ENCODE measurements at regions not wholly inside any gene's neighbourhood (a gene's known extent, or its start where the extent isn't known, plus 50 kb on each side); places are given as distances from the start of the nearest gene placed in this dataset.

DNA sequence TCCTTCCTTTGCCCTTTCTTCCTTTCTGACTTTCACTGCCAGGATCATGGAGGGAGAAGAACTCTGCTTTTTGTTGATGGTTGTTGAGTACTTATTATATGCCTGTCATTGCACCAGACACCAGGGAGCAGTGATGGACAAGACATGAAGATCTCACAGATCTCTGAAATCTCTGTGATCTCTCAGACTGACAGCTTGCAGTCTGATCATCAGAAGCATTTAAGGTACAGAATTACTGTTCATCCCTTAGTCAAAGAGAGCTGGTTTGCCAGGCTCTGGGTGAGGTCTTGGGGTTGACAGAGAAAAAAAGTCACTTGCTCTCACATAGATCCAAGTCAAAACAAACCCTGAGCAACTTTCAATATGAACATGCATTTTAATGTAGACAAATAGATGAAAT is 299.5 kb upstream of the FMN2 start:
- H3K36me3 Mint-ChIP-seq = no peaks in the 10 kb centered on the region
- TF ChIP-seq, protein P1, sequence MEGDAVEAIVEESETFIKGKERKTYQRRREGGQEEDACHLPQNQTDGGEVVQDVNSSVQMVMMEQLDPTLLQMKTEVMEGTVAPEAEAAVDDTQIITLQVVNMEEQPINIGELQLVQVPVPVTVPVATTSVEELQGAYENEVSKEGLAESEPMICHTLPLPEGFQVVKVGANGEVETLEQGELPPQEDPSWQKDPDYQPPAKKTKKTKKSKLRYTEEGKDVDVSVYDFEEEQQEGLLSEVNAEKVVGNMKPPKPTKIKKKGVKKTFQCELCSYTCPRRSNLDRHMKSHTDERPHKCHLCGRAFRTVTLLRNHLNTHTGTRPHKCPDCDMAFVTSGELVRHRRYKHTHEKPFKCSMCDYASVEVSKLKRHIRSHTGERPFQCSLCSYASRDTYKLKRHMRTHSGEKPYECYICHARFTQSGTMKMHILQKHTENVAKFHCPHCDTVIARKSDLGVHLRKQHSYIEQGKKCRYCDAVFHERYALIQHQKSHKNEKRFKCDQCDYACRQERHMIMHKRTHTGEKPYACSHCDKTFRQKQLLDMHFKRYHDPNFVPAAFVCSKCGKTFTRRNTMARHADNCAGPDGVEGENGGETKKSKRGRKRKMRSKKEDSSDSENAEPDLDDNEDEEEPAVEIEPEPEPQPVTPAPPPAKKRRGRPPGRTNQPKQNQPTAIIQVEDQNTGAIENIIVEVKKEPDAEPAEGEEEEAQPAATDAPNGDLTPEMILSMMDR (IDR thresholded peaks at IDR 0.05) = no peak
- TF ChIP-seq EZH2phosphoT487 (IDR thresholded peaks at IDR 0.05) (no peak), EZH2 (IDR thresholded peaks at IDR 0.05) (no peak)
- no peaks in the 10 kb centered on the region for H3F3A ChIP-seq (ENCODE audit: low read depth)

DNA sequence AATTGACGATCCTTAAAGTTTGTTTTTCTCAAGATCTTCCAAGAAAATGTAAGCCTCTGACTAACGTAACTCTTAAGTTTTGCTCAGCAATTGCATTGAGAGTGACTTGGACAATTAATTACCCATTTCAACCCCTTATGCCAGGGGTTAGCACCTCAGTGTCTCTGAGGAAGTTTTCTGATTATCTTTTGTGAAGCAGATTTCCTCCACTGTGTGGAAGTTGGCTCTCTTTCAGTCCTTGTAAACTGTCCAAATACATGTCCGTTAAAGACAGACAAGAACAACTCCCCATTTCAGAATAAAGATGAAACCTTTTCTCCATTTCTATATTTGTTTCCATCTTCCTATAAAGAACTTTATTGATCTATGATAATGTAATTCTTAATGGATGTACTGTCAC is 296.4 kb upstream of the FMN2 start:
- Histone ChIP-seq H3K4me3 (no peak overlapping the region), H2AFZ (replicated peaks) (no peak overlapping the region), H3K27me3 (no peaks in the 10 kb centered on the region), H3K4me2 (no peak overlapping the region), H3K36me3 (no peaks in the 10 kb centered on the region), H3K9me3 (ENCODE audit: low read depth) (no peaks in the 10 kb centered on the region), H3K9ac (no peak overlapping the region), H4K20me1 (ENCODE audit: low read depth) (no peaks in the 10 kb centered on the region), H3K4me1 (no peaks in the 10 kb centered on the region), H3F3A (ENCODE audit: low read depth) (no peaks in the 10 kb centered on the region), H3K27ac (no peak overlapping the region), H3K79me2 (ENCODE audit: low read depth) (no peaks in the 10 kb centered on the region)
- Mint-ChIP-seq H3K27ac (no peak overlapping the region), H3K4me1 (peaks cover 6% of the 10 kb centered on the region), H3K36me3 (no peaks in the 10 kb centered on the region), H3K4me3 (no peak overlapping the region), H3K9me3 (no peaks in the 10 kb centered on the region), H3K27me3 (ENCODE audit: insufficient read depth, low read depth) (peaks cover 9% of the 10 kb centered on the region)
- DNase-seq (ENCODE audit: low spot score) = no peak
- TF ChIP-seq EZH2 (IDR thresholded peaks at IDR 0.05) (no peak), EZH2phosphoT487 (IDR thresholded peaks at IDR 0.05) (no peak)
- TF ChIP-seq, protein P1 (IDR thresholded peaks at IDR 0.05) = no peak

More for the DNA sequence above, 299.5 kb upstream of the FMN2 start:
- H3K4me1 Mint-ChIP-seq = peaks cover 4% of the 10 kb centered on the region
- peaks cover 7% of the 10 kb centered on the region for H3K9me3 Mint-ChIP-seq
- H3K9ac ChIP-seq = no peak overlapping the region
- H3K4me2 ChIP-seq = no peak overlapping the region
- H3K9me3 ChIP-seq (ENCODE audit: low read depth) = no peaks in the 10 kb centered on the region
- no peak for DNase-seq (ENCODE audit: low spot score)
- H3K36me3 ChIP-seq = no peaks in the 10 kb centered on the region
- no peak overlapping the region for H3K4me3 Mint-ChIP-seq
- no peaks in the 10 kb centered on the region for H3K4me1 ChIP-seq
- no peak overlapping the region for H3K27ac Mint-ChIP-seq
- peaks cover 7% of the 10 kb centered on the region for H3K27me3 Mint-ChIP-seq (ENCODE audit: insufficient read depth, low read depth)
- H4K20me1 ChIP-seq (ENCODE audit: low read depth) = no peaks in the 10 kb centered on the region
- no peaks in the 10 kb centered on the region for H3K27me3 ChIP-seq
- H3K4me3 ChIP-seq = no peak overlapping the region
- H2AFZ ChIP-seq (replicated peaks) = no peak overlapping the region
- no peak overlapping the region for H3K27ac ChIP-seq
- H3K79me2 ChIP-seq (ENCODE audit: low read depth) = no peaks in the 10 kb centered on the region

DNA sequence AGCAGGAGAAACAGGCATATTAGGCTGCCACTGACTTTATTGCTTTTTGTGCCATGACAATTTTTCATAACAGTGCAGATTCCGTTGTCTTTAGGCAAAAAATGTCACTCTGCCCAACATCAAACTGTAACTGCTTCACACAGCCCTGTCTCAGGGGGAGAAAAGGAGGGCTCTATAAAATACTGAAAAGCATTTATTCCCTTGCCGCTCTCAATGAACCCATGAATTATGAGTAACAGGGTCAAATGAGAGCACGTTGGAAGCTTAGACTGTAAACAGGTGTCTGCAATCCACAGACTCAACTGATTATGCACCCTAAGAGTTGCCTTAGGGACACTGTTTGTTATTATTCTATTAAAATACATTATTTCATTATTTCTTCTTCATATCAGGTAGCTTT is 292.1 kb upstream of the FMN2 start:
- TF ChIP-seq EZH2phosphoT487 (IDR thresholded peaks at IDR 0.05) = no peak
- no peak for TF ChIP-seq EZH2 (IDR thresholded peaks at IDR 0.05)
- TF ChIP-seq, protein P1 (IDR thresholded peaks at IDR 0.05) = no peak
- H3K4me1 ChIP-seq = no peaks in the 10 kb centered on the region
- Mint-ChIP-seq H3K4me3 (no peak overlapping the region), H3K4me1 (peaks cover 2% of the 10 kb centered on the region), H3K36me3 (no peaks in the 10 kb centered on the region), H3K27ac (no peak overlapping the region), H3K27me3 (ENCODE audit: insufficient read depth, low read depth) (peaks cover 5% of the 10 kb centered on the region), H3K9me3 (no peaks in the 10 kb centered on the region)
- no peaks in the 10 kb centered on the region for H3K79me2 ChIP-seq (ENCODE audit: low read depth)
- DNase-seq (ENCODE audit: low spot score) = no peak
- no peaks in the 10 kb centered on the region for H3K27me3 ChIP-seq
- H4K20me1 ChIP-seq (ENCODE audit: low read depth) = no peaks in the 10 kb centered on the region
- H3K36me3 ChIP-seq = no peaks in the 10 kb centered on the region
- H3F3A ChIP-seq (ENCODE audit: low read depth) = no peaks in the 10 kb centered on the region
- H3K4me2 ChIP-seq = no peak overlapping the region
- H3K9ac ChIP-seq = no peak overlapping the region
- H3K9me3 ChIP-seq (ENCODE audit: low read depth) = no peaks in the 10 kb centered on the region
- no peak overlapping the region for H3K4me3 ChIP-seq
- no peak overlapping the region for H2AFZ ChIP-seq (replicated peaks)
- no peak overlapping the region for H3K27ac ChIP-seq
